Middle frontal gyrus (tissue), 1 donor: ENCODE measurements at regions not wholly inside any gene's neighbourhood (a gene's known extent, or its start where the extent isn't known, plus 50 kb on each side); places are given as distances from the start of the nearest gene placed in this dataset.

Source experiments
- DNase-seq: peaks from one replicate; pipeline ENCODE4 v3.0.0-alpha.2; 2015; ENCODE audit warnings: low spot score; ENCODE audit errors: extremely low spot score

GRCh38 chr12:45669093-45669492 is 60.4 kb upstream of the ARID2 start:
- no peak for DNase-seq

- no peak for DNase-seq
Observed at GRCh38 chr12:45669792-45670191, 59.7 kb upstream of the ARID2 start.

GRCh38 chr12:45670346-45671065 is 59.0 kb upstream of the ARID2 start:
- no peak for DNase-seq

- no peak for DNase-seq
Observed at GRCh38 chr12:45671254-45671653, 58.3 kb upstream of the ARID2 start.

- DNase-seq = no peak
Observed at GRCh38 chr12:45674181-45674977, 55.1 kb upstream of the ARID2 start.

- no peak for DNase-seq
Observed at GRCh38 chr12:45675534-45675933, 54.0 kb upstream of the ARID2 start.
